KBM-7 (cell line): ENCODE measurements at regions not wholly inside any gene's neighbourhood (a gene's known extent, or its start where the extent isn't known, plus 50 kb on each side); places are given as distances from the start of the nearest gene placed in this dataset.

Experiments
- DNase-seq: peaks from one replicate; pipeline ENCODE4 v3.0.0-alpha.2; 2015
- in situ Hi-C: fragments of 300-500 bp; cut with MboI; formaldehyde crosslinking; loops from 2 replicates; pipeline ENCODE4 v1.14.3; 2020; ENCODE audit warnings: low sequenced_read_pairs, low pct_unique_long_range_greater_than_20kb, mixed read lengths

DNA sequence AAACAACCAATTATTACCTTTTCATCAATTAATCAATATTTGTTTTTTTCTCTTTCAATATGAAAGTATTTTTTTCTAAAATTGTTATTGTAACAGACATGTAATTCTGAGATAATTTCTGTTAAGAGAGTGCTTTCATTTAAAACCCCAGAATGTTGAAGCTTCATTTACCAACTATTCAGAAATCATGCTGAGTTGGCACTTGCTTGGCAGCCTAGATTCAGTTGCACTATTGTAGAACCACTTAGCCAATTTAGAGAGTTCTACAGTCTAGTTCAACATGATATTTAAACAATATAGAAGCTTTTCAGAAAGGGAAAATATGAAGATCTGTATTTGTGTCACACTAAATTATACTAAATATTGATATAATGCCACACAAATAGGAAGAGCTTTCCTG lies 56.1 kb upstream of the NKAIN2 start:
- in situ Hi-C loops = no loop called here

DNA sequence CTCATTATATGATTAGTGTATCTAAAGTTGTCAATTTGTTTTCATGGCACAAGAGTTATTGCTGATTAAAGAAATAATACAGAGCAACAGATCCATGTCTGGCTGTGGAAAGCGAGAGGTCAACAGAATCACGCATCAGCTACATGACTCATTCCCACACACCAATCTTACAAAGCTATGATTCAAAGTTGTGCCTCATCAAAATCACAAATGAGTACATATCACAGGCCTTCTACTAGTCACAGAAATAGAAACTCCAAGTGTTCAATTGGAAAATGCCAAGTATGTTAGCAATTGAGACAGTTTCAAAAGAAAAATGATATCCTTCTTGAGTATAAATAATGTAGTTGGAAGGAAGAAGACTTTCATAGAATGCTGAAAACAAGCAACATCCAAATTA lies 57.8 kb upstream of the NKAIN2 start:
- DNase-seq = no peak

More for the DNA sequence above, 56.1 kb upstream of the NKAIN2 start:
- DNase-seq = no peak

DNA sequence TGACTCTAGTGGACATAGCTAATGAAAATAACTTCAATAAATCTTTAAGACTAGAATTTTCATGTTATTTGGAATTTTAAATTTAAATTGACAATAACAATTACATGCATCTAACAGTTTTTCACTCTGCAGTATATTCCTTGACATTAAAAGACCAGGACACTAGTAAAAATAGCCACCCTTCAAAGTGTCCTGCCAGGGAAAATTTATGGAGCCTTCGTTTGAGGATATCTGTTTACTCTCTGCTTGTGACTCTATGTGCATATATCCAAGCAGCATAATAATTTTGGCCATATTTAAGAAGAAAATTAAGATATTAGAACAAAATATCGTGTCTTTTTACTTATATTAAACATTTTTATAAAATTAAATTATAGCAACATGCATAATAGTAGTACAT lies 58.8 kb upstream of the NKAIN2 start:
- no peak for DNase-seq
- in situ Hi-C loops = no loop called here

More for the DNA sequence above, 57.8 kb upstream of the NKAIN2 start:
- in situ Hi-C loops = no loop called here

DNA sequence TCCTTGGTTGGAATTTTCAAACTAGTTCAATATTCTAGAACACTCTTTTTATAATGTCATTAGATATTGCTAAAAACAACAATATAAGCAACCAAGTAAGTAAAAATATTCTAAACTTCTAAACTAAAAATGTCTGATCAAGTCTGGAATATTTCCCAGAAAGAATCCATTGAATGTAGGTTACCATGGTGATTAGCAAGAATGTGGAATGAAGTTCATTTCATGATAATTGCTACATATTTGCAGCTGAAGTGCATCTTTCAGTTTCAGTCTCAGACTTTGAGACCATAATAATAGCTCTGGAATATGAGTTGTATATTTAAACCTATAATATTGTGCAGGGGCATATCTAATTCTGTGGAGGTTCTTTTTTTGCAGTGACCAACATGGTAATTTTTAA lies 61.0 kb upstream of the NKAIN2 start:
- in situ Hi-C loops = no loop called here
- no peak for DNase-seq

DNA sequence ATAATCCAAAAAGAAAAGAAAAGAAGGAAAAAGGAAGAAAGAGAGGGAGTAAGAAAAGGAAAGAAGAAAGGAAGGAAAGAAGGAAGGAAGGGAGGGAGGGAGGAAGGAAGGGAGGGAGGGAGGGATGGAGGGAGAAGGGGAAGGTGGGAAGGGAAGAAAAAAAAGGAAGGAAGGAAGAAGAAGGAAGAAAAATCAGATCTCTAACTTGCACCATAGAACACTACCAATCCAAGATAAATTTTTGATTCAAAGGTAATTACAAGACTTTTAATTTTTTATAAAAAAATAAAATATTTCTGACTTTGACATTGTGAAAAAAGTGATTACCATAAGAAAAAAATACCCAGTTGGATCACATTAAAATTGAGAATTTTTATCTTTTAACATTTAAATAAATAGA lies 70.5 kb upstream of the NKAIN2 start:
- in situ Hi-C loops = no loop called here

DNA sequence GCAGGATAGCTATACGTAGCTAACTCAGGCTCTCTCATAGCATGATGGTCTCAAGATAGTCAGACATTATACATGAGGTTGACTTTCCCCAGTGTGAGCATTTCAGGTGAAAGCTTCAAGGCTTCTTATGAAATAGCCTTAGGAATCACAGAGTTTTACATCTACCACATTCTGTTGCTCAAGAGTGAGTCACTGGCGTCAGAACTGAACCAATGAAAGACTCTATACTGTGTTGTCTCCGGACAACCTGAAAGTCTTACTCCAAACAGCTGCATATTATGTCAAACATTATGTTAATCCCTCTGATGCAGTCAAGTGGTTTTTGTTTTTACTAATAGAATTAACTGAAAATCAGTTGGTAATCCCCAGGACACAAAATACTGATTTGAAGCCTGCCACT lies 79.8 kb upstream of the TRDN start:
- no peak for DNase-seq
- in situ Hi-C loops = no loop called here

More for the DNA sequence above, 70.5 kb upstream of the NKAIN2 start:
- DNase-seq = no peak

DNA sequence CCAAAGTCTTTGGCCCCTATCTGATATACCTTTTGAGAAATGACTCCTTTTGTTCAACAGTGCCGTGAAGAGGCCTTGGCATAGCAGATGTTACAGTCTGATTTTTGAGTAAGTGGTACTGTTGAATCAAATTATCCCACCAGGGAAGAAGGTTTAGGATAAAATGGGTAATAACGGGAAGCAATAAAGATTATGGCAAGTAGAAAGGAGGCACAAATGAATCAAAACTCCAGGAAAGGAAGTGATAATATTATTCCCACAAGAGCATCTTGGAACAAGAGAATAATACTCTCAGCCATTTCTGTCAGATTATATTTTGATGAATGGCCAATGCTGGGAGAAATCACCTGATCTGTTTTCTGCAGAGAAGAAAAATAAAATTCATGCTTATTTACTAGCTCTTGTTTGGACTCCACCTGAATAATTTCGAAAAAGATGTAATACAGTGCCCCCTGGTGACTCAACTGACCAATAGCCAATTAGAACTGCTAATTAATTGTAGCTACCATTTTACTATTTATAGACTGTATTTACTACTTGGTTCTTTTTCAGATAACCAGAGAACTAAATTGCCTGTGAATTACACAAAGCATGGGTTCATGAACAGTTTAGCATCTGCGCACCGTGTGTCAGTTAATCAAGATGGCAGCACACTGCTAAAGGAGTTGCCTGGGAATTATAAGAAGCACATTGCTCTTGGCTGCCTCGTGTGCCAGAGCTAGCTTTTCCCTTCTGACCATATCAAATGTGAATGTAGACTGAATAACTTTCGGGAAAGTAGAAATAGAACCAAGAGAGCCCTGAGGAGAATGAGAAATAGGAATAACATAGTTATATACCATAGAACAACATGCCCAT lies 78.5 kb upstream of the TRDN start:
- in situ Hi-C loops = no loop called here

DNA sequence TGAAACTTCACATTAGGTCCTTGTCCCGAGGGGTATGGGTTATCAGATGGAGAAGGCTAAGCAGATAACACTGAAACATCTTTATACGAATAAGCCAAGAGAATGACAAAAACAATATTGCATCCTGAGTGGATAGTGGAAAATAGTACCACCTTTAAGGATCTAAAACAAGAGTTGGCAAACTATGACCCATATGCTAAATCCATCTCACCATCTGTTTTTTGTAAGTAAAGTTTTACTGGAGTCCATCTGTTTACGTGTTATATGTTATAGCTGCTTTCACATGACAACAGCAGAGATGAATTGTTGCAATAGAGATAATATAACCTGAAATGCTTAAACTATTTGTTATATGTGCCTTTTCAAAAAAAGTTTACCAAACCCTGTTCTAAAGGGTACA lies 76.1 kb upstream of the TRDN start:
- in situ Hi-C loops = no loop called here
- DNase-seq = no peak

More for the DNA sequence above, 78.5 kb upstream of the TRDN start:
- DNase-seq = peak; percentile 30

DNA sequence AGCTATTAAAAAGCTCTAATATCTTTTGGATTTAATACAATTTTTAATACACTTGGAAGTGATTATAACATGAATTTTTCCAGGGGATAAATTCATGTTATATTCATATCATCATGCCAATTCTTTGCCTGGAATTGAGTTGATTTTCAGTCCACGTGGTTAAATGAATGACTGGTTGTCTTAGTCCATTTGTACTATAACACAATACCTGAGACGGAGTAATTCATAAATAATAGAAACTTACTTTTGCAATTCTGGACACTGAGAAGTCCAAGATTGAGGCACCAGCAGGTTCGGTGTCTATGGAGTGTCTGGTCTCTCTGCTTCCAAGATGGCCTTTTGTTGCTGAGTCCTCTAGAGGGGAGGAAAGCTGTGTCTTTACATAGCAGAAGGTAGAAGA lies 66.2 kb upstream of the TRDN start:
- in situ Hi-C loops = no loop called here
- DNase-seq = no peak

DNA sequence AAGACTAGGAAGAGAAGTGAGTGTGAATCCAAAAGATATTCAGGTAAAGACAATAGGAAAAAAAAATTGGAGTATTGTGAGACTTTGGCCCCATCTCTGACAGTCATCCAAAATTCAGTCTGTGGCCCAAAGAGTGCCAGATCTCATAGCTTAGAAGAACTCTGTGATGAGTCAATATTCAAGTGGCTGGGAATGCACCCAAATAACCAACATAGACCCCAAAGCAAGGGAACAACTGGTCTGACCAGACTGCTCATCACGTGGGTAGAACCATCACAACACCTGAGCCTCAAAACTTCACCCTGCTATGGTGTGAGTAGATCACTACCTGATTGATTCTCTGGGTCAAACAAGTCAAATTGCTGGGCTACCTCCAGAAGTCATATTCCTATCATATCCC lies 51.1 kb upstream of the TRDN start:
- DNase-seq = no peak

More for the DNA sequence above, 51.1 kb upstream of the TRDN start:
- in situ Hi-C loops = no loop called here
